Left lobe of liver (tissue), 2 donors: ENCODE measurements at regions not wholly inside any gene's neighbourhood (a gene's known extent, or its start where the extent isn't known, plus 50 kb on each side); places are given as distances from the start of the nearest gene placed in this dataset.
"Not testable (repeated sequence)": the region's sequence is repeated elsewhere in the genome, so short reads cannot be mapped to it uniquely, and the experiment has no call there.

Source experiments
- ATAC-seq: fragments of 200-7000 bp; cut with Tn5 transposase; one replicate; pipeline ENCODE4 v1.9.1; 2020; ENCODE audit warnings: mild to moderate bottlenecking, moderate library complexity
- DNase-seq: peaks from one replicate; pipeline ENCODE4 v3.0.0-alpha.2; 2020; ENCODE audit warnings: low spot score
- donor health status: DM: no; HTN: no; CAD: no; lungs with moderate emphysema.
- donor health status: DM: no; HTN: yes; CAD: no.

DNA sequence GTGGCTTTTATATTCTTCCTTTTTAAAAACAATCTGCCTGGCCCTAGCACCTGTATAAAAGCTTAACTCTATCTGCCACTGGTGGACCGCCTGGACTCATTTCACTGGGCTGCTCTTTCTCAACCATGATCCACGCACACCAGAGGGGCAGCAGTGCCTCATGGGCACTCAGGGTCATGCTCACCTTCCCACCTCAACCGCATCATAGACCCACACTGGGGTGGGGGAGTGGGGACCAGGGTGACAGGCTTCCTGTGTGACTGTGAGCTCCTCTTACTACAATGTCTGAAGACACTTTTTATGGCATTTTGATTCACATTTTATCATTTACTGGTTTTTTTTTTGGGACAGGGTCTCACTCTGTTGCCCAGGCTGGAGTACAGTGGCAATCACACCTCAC, 4038.8 kb upstream of the TPTE start:
- DNase-seq, ATAC-seq: not testable (repeated sequence)

DNA sequence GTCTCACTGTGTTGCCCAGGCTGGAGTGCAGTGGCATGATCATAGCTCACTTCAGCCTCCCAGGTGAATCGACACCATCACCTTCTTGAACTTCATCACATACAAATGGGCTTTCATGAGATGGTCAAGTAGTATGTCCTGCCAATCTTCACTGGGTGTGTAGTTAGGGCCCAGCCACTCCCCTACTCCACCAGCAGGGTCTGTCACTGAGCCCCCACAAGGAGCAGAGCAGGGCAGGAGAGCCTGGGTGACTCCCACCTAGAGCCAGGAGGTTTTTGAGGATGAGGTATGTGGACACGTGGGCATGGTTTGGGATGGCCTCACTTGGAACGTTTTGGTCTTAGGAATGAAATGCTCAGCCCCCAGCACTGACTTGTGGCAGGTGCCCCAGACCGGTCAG, 4037.7 kb upstream of the TPTE start:
- not testable (repeated sequence) for DNase-seq, ATAC-seq

DNA sequence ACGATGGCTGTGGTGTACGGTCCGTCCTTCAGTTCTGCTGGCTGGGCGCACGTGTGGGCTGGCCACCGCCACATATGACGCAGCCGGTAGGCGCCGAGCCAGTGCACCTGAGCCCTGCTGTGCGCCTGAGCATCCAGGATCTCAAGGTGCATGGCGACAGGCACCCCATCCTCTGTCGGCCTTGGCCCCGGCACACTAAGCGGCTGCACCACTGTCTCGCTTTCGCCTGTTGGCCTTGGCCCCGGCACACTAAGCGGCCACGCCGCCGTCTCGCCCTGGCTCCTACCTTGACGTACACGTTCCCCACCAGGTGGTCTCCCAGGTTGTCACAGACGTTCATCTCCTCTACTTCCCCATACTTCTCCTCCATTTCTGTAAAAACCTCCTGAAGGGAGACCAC, 4034.6 kb upstream of the TPTE start:
- ATAC-seq, DNase-seq: not testable (repeated sequence)

DNA sequence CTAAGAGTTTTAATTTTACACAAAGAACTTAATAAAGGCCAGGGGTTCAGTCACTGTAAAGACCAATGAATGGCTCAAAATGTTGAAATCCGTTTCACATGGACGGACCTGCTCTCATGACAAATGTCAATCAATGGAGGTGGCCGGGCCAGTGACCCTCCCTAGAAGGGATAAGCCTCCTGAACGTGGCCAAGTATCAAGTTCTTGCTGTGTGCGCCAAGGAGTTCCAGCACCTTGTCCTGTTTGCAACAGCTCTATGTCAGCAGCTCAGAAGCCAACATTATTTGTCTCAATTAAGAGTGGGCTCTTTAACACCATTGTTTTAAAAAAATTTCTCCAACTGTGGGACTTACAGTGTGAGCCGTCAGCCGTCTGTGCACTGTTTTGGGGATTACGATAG, 4028.7 kb upstream of the TPTE start:
- not testable (repeated sequence) for DNase-seq, ATAC-seq

DNA sequence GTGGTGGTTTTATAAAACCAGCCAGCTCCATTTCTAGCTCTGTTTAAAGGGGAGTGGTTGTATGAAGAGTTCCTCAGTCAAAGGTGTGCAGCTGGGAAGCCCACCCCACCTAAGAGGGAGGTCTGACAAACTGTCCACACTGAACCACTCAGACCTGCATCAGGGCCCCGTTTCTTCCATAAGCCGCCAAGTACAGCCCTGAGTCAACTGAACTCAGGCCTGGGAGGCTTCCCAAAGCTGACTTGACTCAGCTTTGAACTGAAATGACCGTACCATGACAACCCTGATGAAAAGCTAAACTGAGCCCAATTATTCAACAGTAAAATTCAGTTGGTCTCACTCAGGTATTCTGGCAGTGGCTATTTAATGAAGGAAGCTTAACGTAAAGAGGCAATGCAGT, 4027.4 kb upstream of the TPTE start:
- not testable (repeated sequence) for ATAC-seq

DNA sequence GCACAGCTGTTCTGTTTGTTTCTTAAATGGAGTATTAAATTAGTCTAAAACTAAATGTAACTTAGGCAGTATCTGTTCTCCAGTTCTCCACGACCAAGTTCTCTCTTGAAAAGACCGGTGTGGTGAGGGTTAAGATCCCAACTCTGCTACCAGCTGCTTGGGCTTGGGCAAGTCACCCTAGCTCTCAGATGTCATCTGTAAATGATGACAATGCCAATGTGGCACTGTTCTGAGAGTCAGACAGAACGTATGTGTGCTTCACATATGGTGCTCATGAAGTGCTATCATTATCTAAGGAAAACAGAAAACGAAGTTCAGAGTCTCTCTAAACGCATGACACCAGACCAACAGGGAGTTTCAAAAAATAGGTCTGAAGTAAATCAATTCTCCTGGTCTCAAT, 4025.0 kb upstream of the TPTE start:
- ATAC-seq, DNase-seq: not testable (repeated sequence)

More for the DNA sequence above, 4027.4 kb upstream of the TPTE start:
- not testable (repeated sequence) for DNase-seq

DNA sequence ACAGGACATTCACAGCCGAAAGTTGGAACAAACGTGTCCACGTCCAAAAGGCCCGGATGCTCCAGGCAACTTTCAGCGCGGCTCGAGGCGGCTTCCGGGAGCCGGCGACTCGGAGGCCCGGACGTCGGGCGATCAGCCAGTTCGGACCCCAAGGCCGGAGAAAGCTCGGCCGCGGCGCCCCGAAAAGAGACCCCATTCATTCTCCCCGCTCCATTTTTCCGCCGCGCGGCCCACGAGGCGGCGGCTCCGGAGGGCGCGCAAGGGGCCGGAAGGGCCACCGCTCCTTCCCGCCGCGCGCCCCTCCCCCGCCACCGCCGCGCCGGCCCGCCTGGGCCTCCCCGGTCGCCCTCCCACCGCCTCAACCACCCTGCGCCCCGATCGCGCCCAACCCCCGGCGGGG, 4022.7 kb upstream of the TPTE start:
- DNase-seq: not testable (repeated sequence)
- peak; percentile 47 for ATAC-seq

DNA sequence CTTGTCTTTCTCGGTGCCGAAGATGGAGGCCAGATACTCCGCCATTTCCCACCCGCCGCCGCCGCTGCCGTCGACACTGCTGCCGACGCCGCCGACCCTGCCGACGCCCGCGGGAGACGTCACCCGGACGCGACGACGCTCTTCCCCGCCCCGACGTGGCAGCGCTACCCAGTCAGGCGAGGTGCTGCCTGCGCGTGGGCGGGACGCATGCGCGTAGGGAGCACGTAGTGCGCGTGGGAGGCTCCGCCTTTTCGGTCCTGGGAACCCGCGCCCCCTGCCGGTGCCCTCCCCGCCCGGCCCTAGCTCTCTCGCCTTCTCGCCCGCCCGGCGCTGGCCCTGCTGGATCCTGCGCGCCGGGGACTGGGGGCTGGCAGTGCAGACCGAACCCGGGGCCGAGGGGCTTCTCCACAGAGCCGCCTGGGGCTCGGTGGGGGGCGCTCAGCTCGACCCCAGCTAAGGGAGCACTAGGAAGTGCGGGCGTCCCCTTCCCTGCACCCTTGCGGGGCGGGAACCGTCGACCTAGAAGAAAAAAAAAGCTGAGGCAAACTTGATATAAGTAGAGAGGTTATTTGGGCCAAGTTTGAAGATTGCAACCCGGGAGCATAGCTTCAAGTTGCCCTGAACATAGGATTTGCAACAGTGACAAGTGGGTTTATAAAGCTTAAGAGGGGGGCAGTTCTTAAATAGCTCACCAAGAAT, 4022.1 kb upstream of the TPTE start:
- peak; percentile 97 for ATAC-seq

DNA sequence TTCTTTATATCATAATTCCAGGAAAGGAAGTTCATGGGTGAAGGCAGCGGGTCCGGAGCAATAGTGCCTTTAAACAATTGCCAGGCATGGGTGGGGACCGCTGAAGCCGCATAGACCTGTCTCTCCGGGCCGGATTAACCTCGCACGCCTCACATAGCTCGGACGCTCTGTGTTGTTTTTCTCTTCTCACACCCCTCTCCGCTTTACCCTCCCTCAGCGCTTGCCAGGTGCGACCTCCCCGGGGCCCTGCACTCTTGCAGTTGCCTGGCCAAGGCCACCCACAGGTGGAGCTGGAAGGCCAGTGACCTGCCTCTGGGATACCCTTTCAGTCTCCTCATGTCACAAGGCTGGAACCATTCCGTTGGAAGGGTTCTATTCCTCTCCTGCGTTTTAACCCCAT, 4021.5 kb upstream of the TPTE start:
- ATAC-seq: peak; percentile 56
- DNase-seq: not testable (repeated sequence)

More for the DNA sequence above, 4022.1 kb upstream of the TPTE start:
- not testable (repeated sequence) for DNase-seq

DNA sequence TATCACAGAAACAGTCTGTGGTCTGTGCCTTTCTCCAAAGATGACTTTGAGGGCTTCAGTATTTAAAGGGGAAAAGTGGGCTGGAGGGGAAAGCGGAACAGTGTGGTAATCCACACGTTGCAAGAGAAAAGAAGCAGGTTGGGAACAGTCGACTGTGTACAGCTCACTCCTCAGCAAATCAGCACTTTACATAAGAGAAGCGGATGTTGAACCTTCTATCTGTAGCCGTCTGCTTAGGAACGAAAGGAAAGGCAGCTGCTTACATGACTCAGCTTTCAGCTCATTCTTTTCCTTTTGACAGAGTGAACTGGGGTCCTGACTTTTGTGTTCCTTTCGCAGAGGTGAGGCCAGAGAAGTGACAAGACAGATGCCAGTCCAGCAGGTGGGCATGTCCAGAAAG, 4020.7 kb upstream of the TPTE start:
- not testable (repeated sequence) for DNase-seq, ATAC-seq

DNA sequence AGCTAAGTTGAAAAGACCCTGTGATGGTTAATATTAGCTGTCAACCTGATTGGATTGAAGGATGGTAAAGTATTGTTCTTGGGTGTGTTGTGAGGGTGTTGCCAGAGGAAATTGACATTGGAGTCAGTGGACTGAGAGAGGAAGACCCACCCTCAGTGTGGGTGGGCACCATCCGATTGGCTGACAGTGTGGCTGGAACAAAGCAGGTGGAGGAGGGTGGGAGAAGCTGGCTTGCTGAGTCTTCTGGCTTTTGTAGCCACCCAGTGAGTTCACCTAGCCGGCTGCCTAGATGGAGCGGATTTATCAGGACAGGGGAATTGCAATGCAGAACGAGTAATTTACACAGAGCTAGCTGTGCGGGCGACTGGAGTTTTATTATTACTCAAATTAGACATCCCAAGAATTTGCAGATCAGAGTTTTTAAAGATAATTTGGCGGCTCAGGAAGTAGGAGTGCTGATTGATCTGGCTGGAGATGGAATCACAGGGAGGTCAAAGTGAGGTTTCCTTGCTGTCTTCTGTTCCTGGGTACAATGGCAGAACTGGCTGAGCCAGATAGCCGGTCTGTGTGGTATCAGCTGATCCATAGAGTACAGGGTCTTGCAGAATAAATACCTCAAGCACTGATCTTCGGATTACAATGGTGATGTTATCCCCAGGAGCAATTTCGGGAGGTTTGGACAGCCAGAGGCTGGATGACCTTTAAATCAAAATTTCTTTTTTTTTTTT, 4015.1 kb upstream of the TPTE start:
- ATAC-seq, DNase-seq: not testable (repeated sequence)

DNA sequence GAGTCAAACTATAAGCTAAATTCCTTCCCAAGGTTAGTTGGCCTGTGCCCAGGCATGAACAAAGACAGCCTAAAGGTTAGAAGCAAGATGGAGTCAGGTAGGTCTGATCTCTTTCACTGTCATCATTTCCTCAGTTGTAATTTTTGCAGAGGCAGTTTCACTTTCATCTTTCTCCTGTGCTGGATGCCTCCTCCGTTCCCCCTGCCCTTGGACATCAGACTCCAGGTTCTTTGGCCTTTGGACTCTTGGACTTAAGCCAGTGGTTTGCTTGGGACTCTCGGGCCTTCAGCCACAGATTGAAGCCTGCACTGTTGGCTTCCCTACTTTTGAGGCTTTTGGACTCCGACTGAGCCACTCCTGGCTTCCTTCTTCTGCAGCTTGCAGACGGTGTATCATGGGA, 4013.8 kb upstream of the TPTE start:
- DNase-seq: not testable (repeated sequence)
- peak; percentile 75 for ATAC-seq

DNA sequence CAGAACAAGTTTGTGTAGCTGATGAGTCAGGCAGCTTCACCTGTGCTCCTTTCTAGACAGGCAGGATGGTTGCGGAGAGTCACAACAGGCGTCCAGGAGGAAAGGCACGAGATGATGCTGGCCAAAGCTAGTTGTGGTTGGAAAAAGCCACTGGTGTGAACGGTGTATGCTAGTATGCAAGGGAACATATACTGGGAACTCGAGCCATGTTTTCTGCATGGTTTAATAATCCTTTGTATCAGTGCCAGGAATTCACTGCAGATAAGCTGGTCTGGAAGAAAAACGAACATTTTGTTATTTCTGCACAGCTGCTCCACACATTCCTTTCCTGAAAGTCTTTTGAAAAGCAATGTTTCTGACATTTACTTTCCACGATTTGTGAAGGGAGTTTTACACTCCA, 3999.6 kb upstream of the TPTE start:
- not testable (repeated sequence) for ATAC-seq, DNase-seq

DNA sequence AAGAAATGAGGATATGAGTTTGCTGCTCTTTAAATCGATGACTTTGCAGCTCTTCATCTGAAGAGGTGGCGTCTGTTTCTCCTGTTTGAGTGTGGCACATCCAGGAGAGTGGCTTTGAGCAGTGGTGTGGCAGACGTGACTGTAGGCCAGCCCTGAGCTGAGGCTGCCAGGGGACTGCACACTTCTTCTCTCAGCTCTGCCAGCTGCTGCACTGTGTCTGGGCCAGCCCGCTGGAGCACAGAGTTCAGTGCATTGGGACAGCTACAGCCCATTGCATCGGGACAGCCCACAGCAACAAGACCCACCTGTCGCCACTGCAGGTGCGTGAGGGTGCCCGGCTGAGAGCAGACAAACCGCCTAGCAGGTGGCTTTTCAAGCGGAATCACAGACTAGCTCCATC, 3995.2 kb upstream of the TPTE start:
- not testable (repeated sequence) for DNase-seq, ATAC-seq

DNA sequence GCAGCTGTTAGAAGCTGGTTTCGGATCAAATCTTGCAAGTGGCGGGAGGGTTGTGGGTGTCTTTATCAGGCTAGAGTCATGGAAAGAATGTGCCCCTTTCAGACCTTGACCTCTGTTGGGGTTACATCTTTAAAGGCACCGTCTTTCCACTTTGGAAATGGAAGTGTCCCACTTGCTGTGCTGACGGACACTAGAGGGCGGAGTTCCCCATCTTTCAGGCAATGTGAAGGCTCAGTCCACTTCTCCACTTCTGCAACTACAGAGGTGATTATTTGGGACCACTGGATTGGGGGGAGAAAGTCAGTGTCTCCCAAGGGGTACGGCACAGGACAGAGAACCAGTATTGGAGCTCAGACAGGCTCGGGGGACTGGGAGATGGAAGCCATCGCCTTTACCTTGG, 3990.7 kb upstream of the TPTE start:
- DNase-seq: not testable (repeated sequence)

DNA sequence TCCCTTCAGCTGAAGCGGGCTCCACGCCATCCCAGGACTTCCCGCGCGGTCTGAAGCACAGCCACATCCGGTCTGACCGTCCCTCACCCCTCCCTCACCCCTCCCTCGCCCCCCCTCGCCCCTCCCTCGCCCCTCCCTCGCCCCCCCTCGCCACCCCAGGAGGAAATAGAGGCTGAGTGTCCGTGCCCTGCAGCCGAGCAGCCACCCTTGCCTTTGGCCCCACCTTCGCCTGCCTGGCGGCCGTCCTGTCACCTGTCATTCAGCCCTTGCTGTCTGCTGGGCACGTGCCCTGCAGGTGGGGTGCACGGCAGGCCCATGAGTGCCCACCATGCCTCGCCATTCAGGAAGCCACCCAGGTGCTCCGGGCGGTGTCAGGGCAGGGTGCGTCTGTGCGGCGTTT, 3988.1 kb upstream of the TPTE start:
- not testable (repeated sequence) for ATAC-seq, DNase-seq

More for the DNA sequence above, 3990.7 kb upstream of the TPTE start:
- peak; percentile 82 for ATAC-seq

DNA sequence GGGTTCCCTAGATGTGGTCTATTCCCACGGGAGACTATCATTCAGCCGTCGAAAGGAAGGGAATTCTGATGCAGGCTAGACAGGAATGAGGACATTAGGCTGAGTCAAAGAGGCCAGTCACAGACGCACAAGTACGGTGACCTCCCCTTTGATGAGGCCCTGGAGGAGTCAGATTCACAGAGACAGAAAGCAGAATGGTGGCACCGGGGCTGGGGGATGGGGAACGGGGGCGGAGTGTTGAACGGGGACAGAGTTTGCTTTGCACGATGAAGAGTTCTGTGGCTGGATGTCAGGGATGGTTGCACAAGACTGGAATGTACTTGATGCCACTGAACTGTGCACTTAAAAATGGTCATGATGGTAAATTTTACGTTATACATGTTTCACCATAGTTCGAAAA, 3983.1 kb upstream of the TPTE start:
- ATAC-seq: peak; percentile 65
- DNase-seq: not testable (repeated sequence)

DNA sequence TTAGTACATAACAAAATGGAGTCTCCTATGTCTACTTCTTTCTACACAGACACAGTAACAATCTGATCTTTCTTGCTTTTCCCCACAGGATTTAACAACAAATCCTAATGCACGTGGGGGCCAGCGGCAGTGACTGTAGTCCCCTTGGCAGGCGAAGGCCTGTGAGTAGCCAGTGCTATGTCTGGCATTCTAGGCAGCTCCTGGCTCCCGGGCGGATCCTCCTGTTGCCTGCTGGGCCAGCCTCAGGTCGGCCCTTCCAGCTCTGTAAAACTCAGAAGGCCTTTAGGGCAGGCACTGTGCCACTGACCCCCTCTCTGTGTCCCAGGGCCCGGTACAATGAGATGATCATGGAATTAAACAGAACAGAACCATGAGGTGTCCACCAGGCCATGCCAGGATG, 3981.7 kb upstream of the TPTE start:
- not testable (repeated sequence) for DNase-seq, ATAC-seq

DNA sequence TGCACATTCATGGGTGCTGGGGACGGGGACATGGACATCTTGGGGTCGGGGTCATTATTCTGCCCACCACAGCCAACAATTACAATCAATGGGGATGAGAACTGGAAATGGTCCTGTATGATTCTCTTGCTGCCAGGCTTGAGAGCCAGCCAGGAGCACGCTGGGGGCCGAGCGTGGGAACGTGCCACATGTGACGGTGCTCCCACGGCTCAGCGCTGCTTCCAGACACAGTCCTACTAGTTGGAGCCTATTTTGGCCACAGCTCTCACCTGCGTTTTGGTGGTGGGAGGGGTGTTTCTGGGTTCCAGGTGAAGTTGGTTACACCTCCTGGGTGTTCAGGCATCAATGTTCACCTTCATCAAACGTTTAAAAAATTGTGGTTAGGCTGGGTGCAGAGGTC, 3980.3 kb upstream of the TPTE start:
- not testable (repeated sequence) for ATAC-seq

DNA sequence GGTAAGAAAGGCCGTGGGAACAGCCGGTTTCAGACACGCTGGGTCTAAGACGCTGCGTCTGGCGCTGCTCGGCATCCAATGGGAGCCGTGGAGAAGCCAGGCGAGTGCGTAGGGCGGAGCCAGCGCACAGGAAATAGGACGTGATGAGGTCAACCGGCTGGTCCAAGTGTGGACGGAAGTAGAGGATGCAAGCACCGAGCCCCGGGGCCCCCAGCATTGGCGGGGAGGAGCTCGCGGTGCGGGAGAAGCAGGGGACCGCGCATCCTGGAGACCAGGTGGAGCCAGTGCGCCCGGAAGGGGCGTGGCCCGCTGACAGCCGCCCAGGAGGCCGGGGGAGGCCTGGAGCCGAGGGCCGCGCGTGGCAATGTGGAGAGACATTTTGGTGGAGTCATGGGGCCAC, 3976.1 kb upstream of the TPTE start:
- not testable (repeated sequence) for ATAC-seq, DNase-seq

More for the DNA sequence above, 3980.3 kb upstream of the TPTE start:
- not testable (repeated sequence) for DNase-seq

DNA sequence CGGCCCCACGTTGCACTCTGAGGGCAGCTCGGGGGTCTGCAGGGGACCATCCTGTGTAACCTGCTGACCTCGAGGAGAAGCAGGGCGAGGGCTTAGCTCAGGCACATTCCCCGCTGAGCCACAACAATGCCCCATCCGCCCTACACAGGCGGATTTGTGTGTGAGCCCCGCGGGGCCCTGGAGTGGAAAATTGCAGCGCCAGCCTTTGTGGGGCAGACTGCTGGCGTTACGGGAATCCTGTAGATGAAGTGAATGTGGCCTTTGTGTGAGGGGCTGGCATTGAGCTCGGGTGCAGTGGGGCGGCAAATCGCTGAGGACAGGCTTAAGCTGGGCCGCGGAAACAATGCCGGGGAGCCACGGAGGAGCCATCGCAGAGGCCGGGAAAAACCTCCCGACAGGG, 3970.3 kb upstream of the TPTE start:
- ATAC-seq, DNase-seq: not testable (repeated sequence)
